Glutamatergic neuron (in vitro differentiated cells): ENCODE measurements at regions not wholly inside any gene's neighbourhood (a gene's known extent, or its start where the extent isn't known, plus 50 kb on each side); places are given as distances from the start of the nearest gene placed in this dataset.
A peak's percentile ranks its signal among the peaks of the same experiment; 100 is the strongest.

Experiments
- DNase-seq: peaks from one replicate; pipeline ENCODE4 v3.0.0; 2022
- H3K27ac Mint-ChIP-seq: one replicate; pipeline ENCODE4 v1.8.0; 2020; ENCODE audit warnings: mild to moderate bottlenecking, mixed read lengths, inconsistent platforms; ENCODE audit not compliant: unreplicated experiment
- H3K27me3 Mint-ChIP-seq: one replicate; pipeline ENCODE4 v1.8.0; 2020; ENCODE audit warnings: mild to moderate bottlenecking, moderate library complexity, mixed read lengths, inconsistent platforms; ENCODE audit not compliant: unreplicated experiment
- H3K36me3 Mint-ChIP-seq: one replicate; pipeline ENCODE4 v1.8.0; 2020; ENCODE audit warnings: mild to moderate bottlenecking, mixed read lengths, inconsistent platforms; ENCODE audit not compliant: unreplicated experiment
- H3K4me1 Mint-ChIP-seq: one replicate; pipeline ENCODE4 v1.8.0; 2020; ENCODE audit warnings: mild to moderate bottlenecking, low read depth, mixed read lengths, inconsistent platforms; ENCODE audit not compliant: unreplicated experiment
- H3K4me3 Mint-ChIP-seq: one replicate; pipeline ENCODE4 v1.8.0; 2020; ENCODE audit warnings: mild to moderate bottlenecking, mixed read lengths, inconsistent platforms; ENCODE audit not compliant: unreplicated experiment
- H3K9me3 Mint-ChIP-seq: one replicate; pipeline ENCODE4 v1.8.0; 2020; ENCODE audit warnings: mild to moderate bottlenecking, moderate library complexity, mixed read lengths, inconsistent platforms; ENCODE audit not compliant: unreplicated experiment
- CTCF ChIP-seq: fragments of 200-600 bp; sonication (generic); IDR thresholded peaks from one replicate; pipeline ENCODE4 v1.5.0; 2021; ENCODE audit not compliant: partially characterized antibody, unreplicated experiment

- no peak overlapping the region for H3K4me3 Mint-ChIP-seq
- H3K9me3 Mint-ChIP-seq: no peaks in the 10 kb centered on the region
- DNase-seq: no peak
- H3K4me1 Mint-ChIP-seq: no peaks in the 10 kb centered on the region
- H3K27ac Mint-ChIP-seq: no peak overlapping the region
- H3K27me3 Mint-ChIP-seq: no peaks in the 10 kb centered on the region
- H3K36me3 Mint-ChIP-seq: no peaks in the 10 kb centered on the region
- TF ChIP-seq CTCF: peak; percentile 12
Observed at GRCh38 chr14:26008290-26008689, 589.5 kb downstream of the NOVA1 start.

GRCh38 chr14:26004342-26004741, 593.5 kb downstream of the NOVA1 start:
- Mint-ChIP-seq H3K27me3 (no peaks in the 10 kb centered on the region), H3K27ac (no peak overlapping the region), H3K36me3 (no peaks in the 10 kb centered on the region), H3K9me3 (no peaks in the 10 kb centered on the region), H3K4me1 (no peaks in the 10 kb centered on the region), H3K4me3 (no peak overlapping the region)
- no peak for DNase-seq
- TF ChIP-seq CTCF: no peak

- TF ChIP-seq CTCF: no peak
- Mint-ChIP-seq H3K27me3 (no peaks in the 10 kb centered on the region), H3K9me3 (no peaks in the 10 kb centered on the region), H3K27ac (no peak overlapping the region), H3K4me3 (no peak overlapping the region), H3K4me1 (no peaks in the 10 kb centered on the region), H3K36me3 (no peaks in the 10 kb centered on the region)
- no peak for DNase-seq
Observed at GRCh38 chr14:25993830-25994229, 604.0 kb downstream of the NOVA1 start.

- H3K4me3 Mint-ChIP-seq: no peak overlapping the region
- no peaks in the 10 kb centered on the region for H3K4me1 Mint-ChIP-seq
- peaks cover 2% of the 10 kb centered on the region for H3K9me3 Mint-ChIP-seq
- DNase-seq: no peak
- H3K36me3 Mint-ChIP-seq: peaks cover 6% of the 10 kb centered on the region
- H3K27ac Mint-ChIP-seq: no peak overlapping the region
- TF ChIP-seq CTCF: no peak
- H3K27me3 Mint-ChIP-seq: no peaks in the 10 kb centered on the region
Observed at GRCh38 chr14:25988536-25988935, 609.3 kb downstream of the NOVA1 start.

GRCh38 chr14:25955772-25956171, 642.1 kb downstream of the NOVA1 start:
- H3K27ac Mint-ChIP-seq: no peak overlapping the region
- no peak for TF ChIP-seq CTCF
- no peaks in the 10 kb centered on the region for H3K36me3 Mint-ChIP-seq
- H3K9me3 Mint-ChIP-seq: no peaks in the 10 kb centered on the region
- H3K4me1 Mint-ChIP-seq: no peaks in the 10 kb centered on the region
- H3K4me3 Mint-ChIP-seq: no peak overlapping the region
- H3K27me3 Mint-ChIP-seq: peaks cover 1% of the 10 kb centered on the region
- no peak for DNase-seq
